SH-SY5Y (cell line): ENCODE measurements at regions not wholly inside any gene's neighbourhood (a gene's known extent, or its start where the extent isn't known, plus 50 kb on each side); places are given as distances from the start of the nearest gene placed in this dataset.

Experiments used
- GATA2 ChIP-seq: IDR thresholded peaks from 2 replicates; pipeline ENCODE4 v1.6.1; 2011; ENCODE audit warnings: mild to moderate bottlenecking, low read depth, low read length
- GATA3 ChIP-seq: IDR thresholded peaks from 2 replicates; pipeline ENCODE4 v1.6.1; 2011; ENCODE audit warnings: low read depth, mild to moderate bottlenecking, low read length, moderate library complexity

DNA sequence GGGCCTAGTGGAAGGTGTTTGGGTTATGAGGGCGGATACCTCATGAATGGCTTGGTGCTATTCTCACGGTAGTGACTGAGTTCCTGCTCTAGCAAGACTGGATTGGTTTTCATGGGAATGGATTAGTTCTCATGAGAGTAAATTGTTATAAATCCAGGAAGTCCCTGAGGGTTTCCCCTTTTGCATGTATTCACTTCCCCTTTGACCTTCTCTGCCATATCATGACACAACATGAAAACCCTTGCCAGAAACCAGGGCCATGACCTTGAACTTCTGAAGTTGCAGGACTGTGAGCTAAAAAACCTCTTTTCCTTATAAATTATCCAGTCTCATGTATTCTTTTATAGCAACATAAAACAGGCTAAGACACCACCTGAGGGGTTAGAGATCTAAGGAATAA is 529.7 kb upstream of the RPS6KA3 start:
- TF ChIP-seq GATA2 (no peak), GATA3 (no peak)

DNA sequence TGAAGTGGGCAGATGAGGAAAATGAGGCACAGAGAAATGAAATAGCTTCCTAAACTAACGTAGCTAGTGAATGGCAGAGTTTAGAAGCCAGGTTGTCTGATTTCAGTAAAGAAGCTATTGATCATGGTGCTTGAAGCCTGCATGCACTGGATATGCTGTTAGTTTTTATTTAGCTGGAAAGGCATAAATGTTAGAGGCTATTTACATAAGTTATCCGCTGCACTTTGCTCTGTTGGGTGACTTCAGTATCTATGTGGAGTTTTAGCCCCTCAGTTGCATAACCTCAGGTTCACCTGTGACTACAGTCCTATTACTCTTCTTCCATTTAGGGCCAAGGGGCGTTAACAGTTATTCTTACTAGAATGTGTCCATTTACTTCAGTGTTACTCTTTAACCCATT is 522.4 kb upstream of the RPS6KA3 start:
- no peak for TF ChIP-seq GATA3
- no peak for TF ChIP-seq GATA2

DNA sequence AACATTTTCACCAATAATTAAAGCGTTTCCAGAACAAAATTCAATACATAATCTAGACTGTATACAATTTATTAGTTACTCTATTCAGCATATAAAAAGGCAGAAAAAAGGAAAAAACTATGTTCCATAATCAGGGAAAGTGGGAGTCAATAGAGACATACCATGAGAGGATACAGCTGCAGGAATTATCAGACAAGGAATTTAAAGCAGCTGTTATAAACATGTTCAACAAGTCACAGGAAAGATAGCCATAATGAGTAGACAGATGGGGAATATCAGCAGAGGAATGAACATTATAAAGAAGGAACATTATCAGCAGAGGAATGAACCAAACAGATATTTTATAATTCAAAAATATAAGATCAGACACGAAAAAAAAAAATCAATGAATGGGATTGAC is 500.6 kb upstream of the RPS6KA3 start:
- TF ChIP-seq GATA3, result no peak
- TF ChIP-seq GATA2, result no peak

DNA sequence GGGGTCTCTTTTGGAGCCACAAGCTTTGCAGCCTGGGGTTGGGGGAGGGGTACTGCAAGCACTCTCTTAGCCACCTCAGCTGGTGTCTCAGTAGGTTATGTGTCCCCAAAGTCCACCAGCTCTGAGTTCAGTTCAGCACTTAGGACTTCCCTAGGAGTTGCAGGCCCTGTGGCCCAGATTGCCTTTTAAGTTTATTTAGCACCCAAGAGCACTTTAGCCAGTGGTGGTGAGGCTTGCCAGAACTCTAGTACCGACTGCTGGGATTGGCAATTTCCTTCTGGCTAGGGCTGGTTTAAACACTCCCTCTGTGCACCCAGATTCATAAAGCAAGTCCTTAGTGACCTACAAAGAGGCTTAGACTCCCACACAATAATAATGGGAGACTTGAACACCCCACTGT is 489.9 kb upstream of the RPS6KA3 start:
- TF ChIP-seq GATA3 (no peak), GATA2 (no peak)

DNA sequence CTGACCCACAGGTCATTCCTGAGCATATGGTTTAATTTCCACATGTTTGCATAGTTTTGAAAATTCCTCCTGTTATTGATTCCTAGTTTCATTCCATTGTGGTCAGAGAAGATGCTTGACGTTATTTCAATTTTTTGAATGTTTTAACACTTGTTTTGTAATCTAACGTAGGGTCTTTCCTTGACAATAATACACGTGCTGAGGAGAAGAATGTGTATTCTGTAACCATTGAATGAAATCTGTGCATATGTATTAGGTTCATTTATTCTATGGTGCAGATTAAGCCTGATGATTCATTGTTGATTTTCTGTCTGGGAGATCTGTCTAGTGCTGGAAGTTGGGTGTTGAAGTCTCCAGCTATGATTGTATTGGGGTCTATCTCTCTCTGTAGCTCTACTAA is 486.4 kb upstream of the RPS6KA3 start:
- TF ChIP-seq GATA2, result no peak
- TF ChIP-seq GATA3, result no peak

DNA sequence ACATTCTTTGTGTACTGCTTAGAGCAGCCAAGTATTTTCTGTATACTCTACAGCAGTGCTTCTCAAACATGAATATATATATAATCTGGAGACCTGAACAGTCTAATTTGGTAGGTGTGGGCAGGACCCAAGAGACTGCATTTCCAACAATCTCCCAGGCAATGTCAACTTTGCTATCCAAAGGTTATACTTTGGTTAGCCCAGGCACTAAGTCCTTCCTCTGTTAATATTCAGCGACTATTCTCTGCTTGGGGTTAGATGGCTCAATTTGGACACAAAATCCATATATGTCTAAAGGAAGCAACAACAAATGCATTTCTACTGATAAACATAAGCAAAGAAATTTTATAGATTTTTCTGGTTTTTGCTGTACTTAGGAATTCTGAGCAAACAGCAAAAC is 480.0 kb upstream of the RPS6KA3 start:
- TF ChIP-seq GATA2 (no peak), GATA3 (no peak)

DNA sequence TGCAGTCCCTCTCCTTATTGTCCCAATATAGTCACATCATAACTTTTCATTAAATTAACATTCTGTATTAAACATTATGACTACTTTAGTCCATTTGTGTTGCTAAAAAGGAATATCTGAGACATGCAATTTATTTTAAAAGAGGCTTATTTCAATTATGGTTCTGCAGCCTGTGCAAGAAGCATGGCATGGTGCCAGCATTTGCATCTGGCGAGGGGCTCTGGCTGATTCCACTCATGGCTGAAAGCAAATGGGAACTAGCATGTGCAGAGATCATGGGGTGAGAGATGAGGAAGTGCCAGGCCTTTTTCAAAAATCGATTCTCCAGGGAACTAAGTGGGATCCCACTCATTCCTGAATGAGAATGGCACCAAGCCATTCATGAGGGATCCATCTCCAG is 476.3 kb upstream of the RPS6KA3 start:
- TF ChIP-seq GATA3 (no peak), GATA2 (no peak)

DNA sequence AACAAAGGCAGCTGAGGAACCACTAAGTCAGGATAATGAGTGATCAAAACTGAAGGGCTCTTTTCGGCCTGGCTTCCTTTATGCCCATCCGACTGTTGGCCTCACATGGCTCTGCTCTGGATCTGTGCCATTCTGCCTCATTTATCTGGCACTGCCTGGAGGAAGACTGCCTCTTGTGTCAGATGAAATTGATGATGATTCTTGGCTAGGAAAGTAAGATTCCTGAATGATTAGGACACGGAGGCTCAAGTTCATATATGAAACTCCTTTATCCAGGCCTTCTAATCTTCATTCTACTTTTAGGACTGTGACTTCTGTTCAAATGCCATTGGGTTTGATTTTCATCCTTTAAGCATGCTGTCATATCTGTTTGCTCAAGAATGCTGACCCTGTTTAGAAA is 475.4 kb upstream of the RPS6KA3 start:
- TF ChIP-seq GATA2 (peak; percentile 68), GATA3 (peak; percentile 44)

DNA sequence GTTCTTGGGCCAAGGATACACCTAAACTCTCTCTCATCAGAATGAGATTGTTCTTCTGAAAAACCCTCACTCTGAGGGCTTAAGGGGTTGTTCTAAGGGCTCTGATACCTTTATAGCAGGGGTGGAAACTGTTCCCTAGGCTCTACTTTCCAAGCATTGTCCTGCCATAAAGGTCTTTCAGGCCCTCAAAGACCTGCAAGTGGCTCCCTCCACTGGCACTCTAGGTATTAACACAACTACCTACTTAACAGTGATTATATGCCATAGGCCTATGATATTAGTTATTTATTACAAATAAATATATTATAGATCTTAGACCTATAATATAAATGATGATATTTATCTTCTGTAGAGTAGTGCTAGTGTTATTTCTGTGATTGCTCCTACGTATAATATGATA is 473.7 kb upstream of the RPS6KA3 start:
- TF ChIP-seq GATA2, result no peak
- no peak for TF ChIP-seq GATA3

DNA sequence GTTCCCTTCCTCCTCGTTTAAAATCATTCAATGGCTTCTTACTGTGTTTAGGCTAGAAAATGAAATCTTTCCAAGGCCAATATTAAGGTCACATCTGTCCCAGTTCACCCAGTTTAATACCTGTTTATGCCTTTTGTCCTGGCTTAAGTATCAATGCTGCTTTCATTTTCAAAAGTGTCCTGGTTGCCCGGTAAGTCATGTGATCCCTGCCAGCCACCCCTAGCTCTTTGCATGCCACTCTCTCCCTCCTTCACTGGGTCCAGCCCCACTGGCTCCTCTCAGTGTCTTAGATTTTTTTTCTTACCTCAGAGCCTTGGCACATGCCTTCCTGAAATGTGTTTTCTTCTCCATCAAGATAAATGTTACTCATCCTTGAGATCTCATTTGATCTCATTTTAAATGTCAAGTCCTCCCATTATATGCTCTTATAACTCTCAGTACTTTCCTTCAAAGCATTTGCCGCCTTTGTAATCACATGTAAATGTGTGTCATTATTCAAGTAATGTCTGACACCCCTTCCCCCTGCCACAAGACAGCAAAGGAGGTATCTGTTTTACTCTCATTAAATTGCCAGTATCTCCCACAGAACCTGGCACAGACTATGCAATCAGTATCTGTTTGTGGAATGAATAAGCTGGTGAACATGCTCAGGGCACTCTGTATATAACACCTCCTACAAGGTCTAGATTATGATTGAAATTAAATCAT is 472.5 kb upstream of the RPS6KA3 start:
- no peak for TF ChIP-seq GATA2

DNA sequence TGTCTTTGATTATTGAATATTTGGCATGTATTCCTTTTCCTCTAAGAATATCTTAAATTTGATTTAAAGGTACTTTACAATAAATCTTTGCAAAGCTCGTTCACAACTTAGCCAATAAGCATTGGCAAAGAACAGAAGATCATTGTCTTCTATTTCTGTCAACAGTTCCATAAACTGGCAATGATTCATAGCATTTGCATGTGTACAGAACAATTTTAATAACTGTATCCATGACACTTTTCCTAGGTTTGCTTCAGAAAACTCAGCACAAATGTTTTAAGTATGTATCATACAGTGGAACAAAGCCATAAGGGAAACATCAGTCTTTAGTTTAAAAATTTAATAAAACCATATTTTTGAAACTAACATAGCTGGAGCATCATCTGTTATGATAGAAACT is 462.7 kb upstream of the RPS6KA3 start:
- TF ChIP-seq GATA2, result no peak
- no peak for TF ChIP-seq GATA3

DNA sequence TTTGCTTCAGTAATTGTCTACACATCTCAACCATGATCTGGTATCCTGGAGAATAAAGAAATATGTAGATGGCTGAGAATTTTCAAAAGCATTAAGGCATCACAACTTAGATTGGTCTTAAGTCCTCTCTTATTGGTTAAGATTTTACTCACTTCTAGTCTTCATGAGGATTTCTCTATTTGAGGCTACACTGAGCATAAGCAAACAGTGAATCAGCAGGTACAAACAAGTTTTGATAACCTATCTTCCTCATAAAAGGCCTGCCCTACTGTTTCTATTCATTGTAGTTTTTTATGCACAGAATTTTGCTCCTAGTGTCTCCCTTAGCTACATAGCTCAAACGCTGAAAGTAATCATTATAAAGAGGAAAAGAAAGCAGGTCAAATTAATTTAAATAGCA is 460.7 kb upstream of the RPS6KA3 start:
- TF ChIP-seq GATA3 (no peak), GATA2 (no peak)

DNA sequence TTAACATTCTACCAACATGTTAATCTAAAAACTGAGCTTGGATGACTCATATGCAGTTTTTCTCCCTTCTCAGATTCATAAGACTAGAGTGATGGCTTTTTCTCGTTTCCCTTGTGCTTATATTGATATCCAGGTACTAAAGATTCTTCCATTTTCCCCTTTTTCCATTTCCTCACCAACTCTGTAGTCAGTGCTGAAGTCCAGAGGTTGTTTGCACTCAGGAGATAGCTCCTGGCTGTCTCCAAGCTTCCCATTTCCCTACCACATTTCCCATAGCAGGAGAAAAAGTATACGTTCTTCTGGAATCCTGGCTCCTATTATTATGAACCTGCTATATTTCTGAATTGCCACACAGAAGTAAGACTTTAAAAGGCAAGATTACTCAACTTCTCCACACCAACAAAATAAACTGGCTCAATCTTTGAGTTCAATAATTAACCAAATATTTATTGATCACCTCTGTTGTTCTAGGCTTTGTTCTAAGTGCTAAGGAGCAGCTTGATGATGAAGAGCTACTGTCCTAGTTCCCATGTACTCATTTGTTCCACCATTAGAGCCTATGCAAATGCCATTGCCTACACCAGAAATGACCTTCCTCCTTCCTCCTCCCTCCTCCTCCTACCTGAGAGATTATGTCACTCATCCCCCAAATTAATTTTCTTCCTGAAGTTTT is 454.4 kb upstream of the RPS6KA3 start:
- TF ChIP-seq GATA3 (no peak), GATA2 (no peak)

DNA sequence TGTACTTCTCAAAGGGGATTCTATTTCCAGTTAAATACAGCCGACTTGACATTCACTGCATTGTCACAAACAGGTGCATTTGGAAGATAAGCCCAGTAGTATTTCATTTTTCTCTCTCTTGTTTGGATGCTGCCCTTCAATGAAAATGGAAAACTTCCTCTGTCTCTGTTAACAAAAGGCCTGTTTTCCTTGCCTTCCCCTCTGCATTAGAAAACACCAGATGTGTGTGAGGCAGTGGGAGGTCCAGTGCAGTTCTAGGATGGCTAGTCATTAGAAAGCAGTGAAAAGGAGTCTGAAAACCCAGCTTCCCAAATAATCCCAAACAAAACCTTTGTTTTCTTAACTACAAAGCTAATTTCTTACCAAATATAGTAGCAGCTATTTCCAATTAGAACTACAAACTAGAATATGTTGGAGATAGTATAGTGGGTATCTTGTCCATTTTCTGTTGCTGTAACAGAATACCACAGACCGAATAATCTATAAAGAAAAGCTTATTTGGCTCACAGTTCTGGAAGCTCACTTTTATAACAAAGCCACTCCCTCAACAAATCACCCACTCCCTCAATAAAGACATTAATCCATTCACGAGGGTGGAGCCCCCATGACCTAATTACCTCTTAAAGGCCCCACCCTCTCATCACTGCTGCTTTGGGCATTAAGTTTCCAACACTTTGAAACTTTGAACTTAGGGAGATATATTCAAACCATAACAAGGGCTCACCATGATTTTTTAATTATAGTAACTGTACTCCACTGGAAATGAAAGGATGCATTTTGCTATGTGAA is 452.1 kb upstream of the RPS6KA3 start:
- TF ChIP-seq GATA2, result no peak
- TF ChIP-seq GATA3, result no peak

DNA sequence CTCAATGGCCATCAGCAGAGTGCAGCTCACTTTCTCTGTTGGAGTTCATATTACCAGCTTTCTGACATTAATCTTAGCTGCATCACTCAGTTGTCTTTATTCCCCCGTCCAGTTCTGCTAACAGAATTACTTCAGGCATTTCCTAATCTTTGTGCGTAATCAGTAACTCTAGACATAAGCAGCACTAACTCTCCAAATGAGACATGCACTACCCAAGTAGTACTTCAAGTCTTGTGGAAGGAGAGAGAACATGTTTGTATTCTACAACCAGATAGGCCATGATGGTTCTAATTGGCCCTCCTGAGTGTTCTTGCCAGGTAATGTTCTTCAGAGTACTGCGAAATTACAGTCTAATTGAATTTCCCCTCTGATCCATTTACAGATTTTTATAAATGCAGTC is 448.5 kb upstream of the RPS6KA3 start:
- no peak for TF ChIP-seq GATA3
- no peak for TF ChIP-seq GATA2

DNA sequence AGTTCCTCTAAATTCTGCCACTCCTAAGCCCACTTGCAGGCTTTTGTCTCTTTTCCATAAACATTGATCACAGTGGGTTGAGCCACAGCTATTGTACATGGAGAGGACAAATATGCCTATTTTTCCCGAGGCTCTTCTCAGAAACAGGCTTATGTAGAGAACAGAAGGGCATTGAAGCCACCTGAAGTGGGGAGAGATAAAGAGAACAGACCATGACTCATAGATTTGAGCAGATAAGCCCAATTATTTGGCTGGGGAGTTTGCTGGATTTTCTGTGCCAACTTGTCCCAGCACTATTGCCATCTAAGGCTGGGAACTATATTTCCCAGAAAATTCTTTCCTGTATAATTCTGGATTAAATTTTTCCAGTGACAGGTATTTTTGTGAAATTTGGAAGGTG is 446.1 kb upstream of the RPS6KA3 start:
- TF ChIP-seq GATA3, result peak; percentile 23; the same call in 1 of the 2 replicates
- peak; percentile 47; the same call in 1 of the 2 replicates for TF ChIP-seq GATA2

DNA sequence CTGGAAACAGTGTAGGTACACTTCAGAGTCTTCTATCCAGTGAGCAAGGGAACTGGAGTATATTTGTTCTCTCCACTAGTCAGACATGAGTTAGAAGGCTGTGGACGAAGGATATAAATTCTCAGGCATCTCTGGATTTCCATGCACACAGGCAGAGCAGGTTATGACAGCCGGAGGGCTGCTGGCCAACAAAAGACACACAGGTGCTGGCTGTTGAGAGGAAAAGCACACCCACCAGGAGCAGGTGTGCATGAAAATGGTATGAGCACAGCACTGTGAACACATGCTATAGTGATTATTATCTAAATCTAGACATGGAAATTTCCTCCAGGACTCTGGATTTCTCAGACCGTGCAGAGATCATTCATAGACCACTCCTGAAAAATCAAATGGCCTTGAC is 444.7 kb upstream of the RPS6KA3 start:
- TF ChIP-seq GATA3 (no peak), GATA2 (no peak)
